Body of pancreas (tissue), 4 donors: ENCODE measurements at regions not wholly inside any gene's neighbourhood (a gene's known extent, or its start where the extent isn't known, plus 50 kb on each side); places are given as distances from the start of the nearest gene placed in this dataset.

Source experiments
- CTCF ChIP-seq, 7 experiments: fragments of 450-650 bp in 4 of 7; fragments of 200-600 bp in 3 of 7; sonication (generic) in 3 of 7; IDR thresholded peaks; one replicate each; pipeline ENCODE4 v1.5.1; 2016 to 2019; ENCODE audit warnings: antibody characterized with exemption in 7 of 7
- POLR2A ChIP-seq, 3 donors: fragments of 450-650 bp; IDR thresholded peaks; one replicate each; pipeline ENCODE4 v1.6.1; 2016; ENCODE audit warnings: antibody characterized with exemption in 3 of 3, mild to moderate bottlenecking in 2 of 3

GRCh38 chr22:49713003-49713402 lies 114.7 kb downstream of the BRD1 start:
- TF ChIP-seq CTCF (IDR thresholded peaks at IDR 0.05) (no peak), POLR2A (IDR thresholded peaks at IDR 0.05) (no peak)
